Loucy (cell line): ENCODE measurements at regions not wholly inside any gene's neighbourhood (a gene's known extent, or its start where the extent isn't known, plus 50 kb on each side); places are given as distances from the start of the nearest gene placed in this dataset.

Source experiments
- H2AFZ ChIP-seq: fragments of 200-600 bp; sonication (generic); 2 replicates; pipeline ENCODE4 v1.6.0; 2016; ENCODE audit warnings: antibody characterized with exemption, mild to moderate bottlenecking, low read length, moderate library complexity
- H3F3A ChIP-seq: fragments of 200-600 bp; 2 replicates; pipeline ENCODE4 v1.6.0; 2016; ENCODE audit warnings: antibody characterized with exemption, low read depth, mild to moderate bottlenecking
- H3K27me3 ChIP-seq: fragments of 200-600 bp; sonication (generic); 2 replicates; pipeline ENCODE4 v1.6.1; 2014; ENCODE audit warnings: low read length, mild to moderate bottlenecking; ENCODE audit not compliant: insufficient read depth, poor library complexity, severe bottlenecking
- H3K36me3 ChIP-seq: fragments of 200-600 bp; sonication (generic); 2 replicates; pipeline ENCODE4 v1.6.1; 2016; ENCODE audit warnings: low read length; ENCODE audit not compliant: insufficient read depth
- H3K4me1 ChIP-seq: fragments of 200-600 bp; sonication (generic); 2 replicates; pipeline ENCODE4 v1.5.1; 2014; ENCODE audit warnings: low read length, mild to moderate bottlenecking; ENCODE audit not compliant: insufficient read depth, poor library complexity, severe bottlenecking
- H3K4me2 ChIP-seq: fragments of 200-600 bp; sonication (generic); 2 replicates; pipeline ENCODE4 v1.6.0; 2014; ENCODE audit warnings: antibody characterized with exemption, low read length, low read depth, mild to moderate bottlenecking; ENCODE audit not compliant: poor library complexity, severe bottlenecking
- H3K4me3 ChIP-seq: fragments of 200-600 bp; sonication (generic); 2 replicates; pipeline ENCODE4 v1.5.1; 2014; ENCODE audit warnings: low read length, mild to moderate bottlenecking, mixed read lengths; ENCODE audit not compliant: poor library complexity, severe bottlenecking
- H3K79me2 ChIP-seq: fragments of 200-600 bp; sonication (generic); 2 replicates; pipeline ENCODE4 v1.6.1; 2014; ENCODE audit warnings: low read length; ENCODE audit not compliant: insufficient read depth
- H3K9ac ChIP-seq: fragments of 200-600 bp; sonication (generic); 2 replicates; pipeline ENCODE4 v1.6.0; 2014; ENCODE audit warnings: mild to moderate bottlenecking, low read depth, low read length, moderate library complexity; ENCODE audit not compliant: poor library complexity, severe bottlenecking
- H3K9me2 ChIP-seq: fragments of 200-600 bp; sonication (generic); replicated peaks from 2 replicates; pipeline ENCODE4 v1.6.1; 2016; ENCODE audit warnings: low read depth, low read length, mixed read lengths
- H3K9me3 ChIP-seq: fragments of 200-600 bp; sonication (generic); 2 replicates; pipeline ENCODE4 v1.6.1; 2014; ENCODE audit warnings: mild to moderate bottlenecking, antibody characterized with exemption, low read length, low read depth; ENCODE audit not compliant: insufficient read depth
- H4K20me1 ChIP-seq: fragments of 200-600 bp; sonication (generic); 2 replicates; pipeline ENCODE4 v1.6.0; 2014; ENCODE audit warnings: antibody characterized with exemption, low read length, mild to moderate bottlenecking; ENCODE audit not compliant: insufficient read depth, poor library complexity, severe bottlenecking
- CTCF ChIP-seq: fragments of 200-600 bp; sonication (generic); conservative IDR thresholded peaks from 2 replicates; pipeline ENCODE4 v1.5.1; 2014; ENCODE audit warnings: mild to moderate bottlenecking, antibody characterized with exemption, low read length
- EZH2phosphoT487 ChIP-seq: fragments of 200-600 bp; IDR thresholded peaks from 2 replicates; pipeline ENCODE4 v1.6.1; 2018; ENCODE audit warnings: antibody characterized with exemption, mild to moderate bottlenecking, moderate library complexity, borderline replicate concordance

GRCh38 chr14:58907803-58908202, 270.0 kb downstream of the DACT1 start:
- H3F3A ChIP-seq = no peaks in the 10 kb centered on the region
- H3K4me1 ChIP-seq = no peaks in the 10 kb centered on the region
- no peak for TF ChIP-seq CTCF
- TF ChIP-seq EZH2phosphoT487 = no peak
- H3K9me2 ChIP-seq = no peaks in the 10 kb centered on the region
- no peak overlapping the region for H2AFZ ChIP-seq
- no peaks in the 10 kb centered on the region for H3K36me3 ChIP-seq
- no peaks in the 10 kb centered on the region for H3K9me3 ChIP-seq
- H3K9ac ChIP-seq = no peak overlapping the region
- no peak overlapping the region for H3K4me2 ChIP-seq
- H3K27me3 ChIP-seq = no peaks in the 10 kb centered on the region
- H4K20me1 ChIP-seq = no peaks in the 10 kb centered on the region
- H3K79me2 ChIP-seq = no peaks in the 10 kb centered on the region
- no peak overlapping the region for H3K4me3 ChIP-seq

- Histone ChIP-seq H3K79me2 (no peaks in the 10 kb centered on the region), H3K36me3 (no peaks in the 10 kb centered on the region), H3F3A (no peaks in the 10 kb centered on the region), H4K20me1 (no peaks in the 10 kb centered on the region), H3K9ac (no peak overlapping the region), H3K4me3 (no peak overlapping the region), H3K9me3 (no peaks in the 10 kb centered on the region), H3K4me1 (no peaks in the 10 kb centered on the region), H3K9me2 (no peaks in the 10 kb centered on the region), H2AFZ (no peak overlapping the region), H3K27me3 (no peaks in the 10 kb centered on the region), H3K4me2 (no peak overlapping the region)
- TF ChIP-seq CTCF (no peak), EZH2phosphoT487 (no peak)
Observed at GRCh38 chr14:58912287-58912686, 274.5 kb downstream of the DACT1 start.

GRCh38 chr14:58912799-58913432, 275.2 kb downstream of the DACT1 start:
- no peak overlapping the region for H3K4me2 ChIP-seq
- no peak overlapping the region for H3K9ac ChIP-seq
- no peak overlapping the region for H2AFZ ChIP-seq
- no peaks in the 10 kb centered on the region for H3K36me3 ChIP-seq
- H3K9me3 ChIP-seq = no peaks in the 10 kb centered on the region
- no peaks in the 10 kb centered on the region for H3K27me3 ChIP-seq
- no peaks in the 10 kb centered on the region for H3K79me2 ChIP-seq
- H3K9me2 ChIP-seq = no peaks in the 10 kb centered on the region
- TF ChIP-seq EZH2phosphoT487 = no peak
- TF ChIP-seq CTCF = no peak
- no peaks in the 10 kb centered on the region for H4K20me1 ChIP-seq
- no peaks in the 10 kb centered on the region for H3F3A ChIP-seq
- H3K4me1 ChIP-seq = no peaks in the 10 kb centered on the region
- no peak overlapping the region for H3K4me3 ChIP-seq
